NCI-H748 (cell line): ENCODE measurements at regions not wholly inside any gene's neighbourhood (a gene's known extent, or its start where the extent isn't known, plus 50 kb on each side); places are given as distances from the start of the nearest gene placed in this dataset.
"Not testable (repeated sequence)": the region's sequence is repeated elsewhere in the genome, so short reads cannot be mapped to it uniquely, and the experiment has no call there.

ENCODE experiments used
- DNase-seq: peaks from one replicate; lab custom pipeline; 2025; ENCODE audit not compliant: unreplicated experiment; lab: John Stamatoyannopoulos, UW

DNA sequence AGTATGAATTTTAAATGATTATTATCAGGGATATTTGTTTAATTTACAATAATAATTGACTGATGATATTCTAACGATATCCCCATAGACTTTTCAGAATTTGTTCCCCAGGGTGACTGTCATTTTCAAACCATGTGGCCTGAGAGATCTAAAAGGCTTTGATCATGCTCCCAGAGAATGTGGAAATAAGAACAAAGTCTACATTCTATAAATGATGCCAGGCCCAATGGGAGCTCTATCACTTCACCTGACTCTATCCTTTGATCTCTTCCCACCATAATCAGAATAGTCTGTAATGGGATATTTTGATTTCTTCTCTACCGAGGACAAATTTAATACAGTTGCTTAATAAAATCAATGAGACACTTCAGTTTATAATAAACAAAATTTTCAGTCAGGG, 483.4 kb upstream of the IRAK1BP1 start:
- DNase-seq = no peak

DNA sequence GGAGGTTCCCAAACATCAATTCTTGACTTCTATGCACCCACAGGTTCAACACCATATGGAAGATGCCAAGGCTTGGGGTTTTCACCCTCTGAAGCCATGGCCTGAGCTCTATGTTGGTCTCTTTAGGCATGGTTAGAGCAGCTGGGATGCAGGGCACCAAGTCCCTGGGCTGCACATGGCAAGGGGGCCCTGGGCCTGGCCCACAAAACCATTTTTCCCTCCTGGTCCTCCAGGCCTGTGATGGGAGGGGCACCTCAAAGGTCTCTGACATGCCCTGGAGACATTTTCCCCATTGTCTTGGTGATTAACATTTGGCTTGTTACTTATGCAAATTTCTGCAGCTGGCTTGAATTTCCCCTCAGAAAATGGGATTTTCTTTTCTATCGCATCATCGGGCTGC, 480.5 kb upstream of the IRAK1BP1 start:
- DNase-seq = not testable (repeated sequence)

DNA sequence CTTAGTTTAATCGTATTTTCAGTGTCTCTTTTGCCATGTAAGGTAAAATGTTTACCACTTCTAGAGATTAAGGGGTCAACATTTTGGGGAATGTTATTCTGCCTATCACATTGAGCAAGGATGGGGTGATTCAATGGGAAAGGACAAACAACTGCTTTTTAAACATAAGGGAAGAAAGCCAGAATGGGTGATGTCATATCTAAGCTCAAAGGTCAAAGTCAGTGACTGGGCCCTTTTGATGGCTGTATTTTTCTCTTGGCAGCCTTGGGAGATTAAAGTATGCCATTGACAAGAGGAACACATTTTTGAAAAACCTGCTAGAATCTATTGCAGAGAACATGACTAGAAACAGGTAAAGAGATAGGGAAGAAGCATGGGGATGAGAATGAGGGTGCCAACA, 477.3 kb upstream of the IRAK1BP1 start:
- DNase-seq = no peak

DNA sequence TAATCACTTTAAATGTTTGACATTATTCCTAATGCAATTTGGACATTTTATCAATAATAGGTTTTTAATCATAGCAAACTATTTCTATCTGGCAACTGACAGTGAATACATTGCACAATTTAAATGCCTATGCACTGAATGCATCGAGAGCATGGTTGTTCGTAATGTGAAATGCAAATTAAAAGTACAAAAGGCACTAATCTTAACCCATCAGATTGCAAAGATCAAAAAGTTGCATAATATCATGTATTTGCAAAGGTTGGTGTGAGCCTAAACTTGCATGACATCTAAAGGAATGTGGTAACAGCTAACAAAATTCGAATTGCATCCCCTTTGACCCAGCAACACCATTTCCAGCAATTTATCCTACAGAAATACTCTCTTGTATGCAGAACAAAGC, 469.9 kb upstream of the IRAK1BP1 start:
- no peak for DNase-seq

DNA sequence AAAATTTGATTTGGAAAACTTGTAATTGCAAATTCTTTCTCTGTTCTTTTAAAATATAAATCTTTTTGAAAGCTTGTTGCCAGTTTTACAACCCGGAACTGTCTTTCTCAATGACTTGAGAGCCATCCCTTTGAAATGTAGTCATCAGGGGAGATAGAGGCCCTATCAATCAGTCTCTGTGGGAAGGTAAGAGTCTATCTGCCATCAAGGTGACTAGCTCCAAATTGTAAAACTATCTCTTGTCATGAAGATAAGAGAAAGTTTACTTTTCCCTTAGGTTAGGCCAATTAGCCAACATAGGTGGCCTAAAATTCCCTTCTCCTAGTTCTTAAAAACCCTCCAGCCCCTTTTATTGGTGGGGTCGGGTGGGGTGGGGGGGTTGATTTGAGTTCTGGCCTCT, 469.1 kb upstream of the IRAK1BP1 start:
- DNase-seq = no peak

DNA sequence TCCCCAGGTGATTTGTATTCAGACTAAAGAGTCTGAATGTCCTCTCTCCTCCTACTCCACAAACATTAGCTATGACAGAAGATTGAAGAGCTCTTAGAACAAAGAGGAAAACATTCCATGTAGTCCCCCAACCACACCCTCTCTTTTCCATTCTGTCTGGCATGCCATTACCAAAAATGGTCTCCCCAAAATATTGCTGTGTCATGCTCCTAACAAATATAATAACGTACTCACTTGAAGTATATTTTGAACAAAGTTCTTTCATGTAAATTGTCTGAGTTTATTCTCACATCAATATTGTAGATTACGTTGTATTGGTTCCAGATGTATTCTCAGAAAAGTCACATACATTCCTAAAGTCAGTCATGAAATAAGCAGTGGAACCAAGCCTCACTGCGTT, 467.3 kb upstream of the IRAK1BP1 start:
- no peak for DNase-seq

DNA sequence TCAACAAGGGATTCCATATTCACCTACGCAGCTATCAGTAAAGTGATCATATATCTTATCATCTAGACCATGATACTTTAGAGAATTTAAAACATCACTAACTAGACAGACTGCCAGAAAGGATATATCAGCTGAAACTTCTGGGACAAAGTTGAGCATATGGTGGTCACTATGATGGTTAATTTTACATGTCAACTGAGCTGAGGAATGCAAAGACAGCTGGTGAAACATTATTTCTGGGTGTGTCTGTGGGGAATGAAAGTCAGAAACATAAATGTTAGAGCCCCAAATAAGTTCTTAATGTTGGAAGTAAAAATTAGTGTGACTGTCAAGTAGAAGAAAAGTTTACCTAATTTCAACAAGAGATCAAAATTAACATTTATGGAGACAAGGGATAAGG, 440.0 kb upstream of the IRAK1BP1 start:
- no peak for DNase-seq

DNA sequence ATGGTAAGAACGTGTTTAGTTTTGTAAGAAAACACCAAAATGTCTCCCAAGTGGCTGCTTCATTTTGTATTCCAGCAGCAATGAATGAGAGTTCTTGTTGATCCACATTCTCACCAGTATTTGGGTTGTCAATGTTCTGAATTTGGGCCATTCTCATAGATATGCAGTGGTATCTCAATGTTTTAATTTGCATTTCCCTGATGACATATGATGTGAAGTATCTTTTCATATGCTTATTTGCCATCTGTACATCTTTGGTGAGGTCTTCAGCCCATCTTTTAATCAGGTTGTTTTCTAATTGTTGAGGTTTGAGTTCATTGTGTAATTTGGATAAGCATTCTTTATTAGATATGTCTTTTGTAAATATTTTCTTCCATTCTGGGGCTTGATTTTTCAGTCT, 436.8 kb upstream of the IRAK1BP1 start:
- no peak for DNase-seq

DNA sequence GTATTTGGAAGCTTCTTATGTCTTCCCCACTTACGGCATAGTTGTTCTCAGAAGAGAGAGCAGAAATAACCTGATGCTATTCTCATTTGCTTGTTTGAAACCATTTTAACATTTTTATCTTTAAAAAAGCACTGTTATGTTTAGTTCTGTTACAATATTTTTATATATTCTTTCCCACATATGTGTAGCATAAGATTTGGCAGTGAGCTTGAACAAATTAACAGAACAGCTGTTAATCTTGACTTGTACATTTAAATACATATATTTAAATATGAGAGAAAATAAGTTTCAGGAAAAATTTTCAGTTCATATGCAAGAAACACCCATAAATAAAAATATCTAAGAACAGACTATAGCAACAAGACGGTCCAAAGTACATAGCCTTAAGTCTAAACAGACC, 431.7 kb upstream of the IRAK1BP1 start:
- no peak for DNase-seq

DNA sequence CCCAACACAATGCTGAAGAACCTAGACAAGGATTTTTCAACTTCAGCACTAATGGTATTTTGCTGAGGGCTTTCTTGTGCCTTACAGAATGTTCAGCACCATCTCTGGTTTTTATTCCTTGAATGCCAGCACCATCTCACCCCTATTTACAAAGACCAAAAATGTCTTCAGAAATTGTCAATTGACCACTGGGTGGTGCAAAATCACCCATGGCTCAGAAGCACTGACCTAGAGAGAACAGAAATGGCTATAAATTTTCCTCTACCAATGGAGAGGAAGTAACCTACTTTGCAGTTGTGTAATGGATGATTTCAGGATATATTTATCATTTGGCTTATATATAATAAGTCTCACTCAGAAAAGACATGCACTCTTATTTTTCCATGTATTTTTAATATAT, 431.0 kb upstream of the IRAK1BP1 start:
- peak; percentile 48 for DNase-seq

DNA sequence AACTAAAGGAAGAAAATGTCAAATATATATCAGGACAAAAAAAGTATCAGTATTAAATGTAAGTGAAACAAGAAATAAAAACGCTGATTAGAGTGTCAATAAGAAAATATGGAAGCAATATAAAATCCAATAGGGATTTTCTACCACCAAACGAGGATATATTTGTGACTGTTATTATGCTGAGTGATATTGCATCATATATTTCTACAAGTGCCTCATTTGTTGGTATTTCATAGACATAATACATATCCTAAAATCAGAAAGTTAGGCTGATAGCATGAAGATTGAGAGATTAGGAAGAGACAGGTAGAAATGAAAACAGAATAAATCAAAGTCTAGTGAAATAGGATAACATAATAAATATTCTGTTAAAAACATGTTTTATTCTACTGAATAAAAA, 429.2 kb upstream of the IRAK1BP1 start:
- DNase-seq = no peak

DNA sequence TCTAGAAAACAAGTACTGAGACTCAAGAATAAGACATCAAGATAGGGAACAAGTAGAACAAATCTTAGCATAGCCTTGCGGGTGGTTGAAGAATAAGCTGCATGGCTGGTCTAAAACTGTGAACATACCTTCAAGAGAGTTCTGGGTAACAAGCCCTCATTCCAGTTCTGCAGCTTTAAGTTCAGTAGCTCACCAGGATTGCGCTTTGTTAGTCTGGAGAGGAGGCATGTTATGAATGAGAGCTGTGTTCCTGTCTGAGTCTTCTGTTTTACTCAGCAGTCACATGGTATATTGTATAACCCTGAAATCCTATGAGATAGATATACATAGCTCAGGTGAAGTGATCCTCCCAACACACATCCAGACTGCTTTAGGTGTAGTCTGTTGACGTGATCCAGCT, 406.6 kb upstream of the IRAK1BP1 start:
- peak; percentile 6 for DNase-seq

DNA sequence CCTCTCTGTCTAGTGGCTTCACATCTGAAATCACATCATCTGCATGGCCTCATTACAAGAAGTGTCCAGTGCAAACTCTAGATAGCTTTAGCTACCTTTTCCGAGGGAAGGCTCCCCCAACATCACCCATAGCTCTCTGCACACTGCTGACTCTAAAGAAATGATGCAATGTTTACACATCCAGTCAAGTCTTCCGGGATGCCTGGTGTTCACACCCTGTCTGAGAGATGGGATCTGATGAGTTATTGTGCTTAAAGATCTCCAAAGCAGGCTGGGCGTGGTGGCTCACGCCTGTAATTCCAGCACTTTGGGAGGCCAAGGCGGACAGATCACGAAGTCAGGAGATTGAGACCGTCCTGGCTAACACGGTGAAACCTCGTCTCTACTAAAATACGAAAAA, 404.6 kb upstream of the IRAK1BP1 start:
- no peak for DNase-seq

DNA sequence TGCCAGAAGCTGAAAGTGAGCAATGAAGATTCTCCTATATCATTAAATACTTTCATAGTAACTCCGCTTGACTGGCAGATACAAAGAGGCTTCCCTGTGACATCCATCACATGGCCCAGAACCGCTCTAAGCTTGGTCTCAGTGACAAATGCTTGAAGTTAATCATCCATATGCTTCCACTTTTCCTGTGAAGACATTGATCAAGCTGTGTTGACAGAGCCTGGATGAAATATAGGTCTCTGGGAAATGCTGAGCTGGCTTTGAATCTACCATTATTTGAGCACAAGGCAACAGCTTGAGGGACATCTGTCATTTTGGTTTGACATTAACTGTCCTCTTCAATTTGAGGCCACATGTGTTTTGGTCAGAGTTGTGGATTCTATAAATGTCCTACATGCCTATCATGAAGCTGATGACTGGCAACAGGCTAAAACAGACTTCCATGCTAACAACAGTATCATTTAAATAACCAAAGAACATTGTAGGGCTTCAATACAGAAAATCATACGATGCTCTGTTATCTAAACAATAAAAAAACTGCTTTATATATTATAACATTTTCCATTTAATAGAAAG, 402.2 kb upstream of the IRAK1BP1 start:
- no peak for DNase-seq

DNA sequence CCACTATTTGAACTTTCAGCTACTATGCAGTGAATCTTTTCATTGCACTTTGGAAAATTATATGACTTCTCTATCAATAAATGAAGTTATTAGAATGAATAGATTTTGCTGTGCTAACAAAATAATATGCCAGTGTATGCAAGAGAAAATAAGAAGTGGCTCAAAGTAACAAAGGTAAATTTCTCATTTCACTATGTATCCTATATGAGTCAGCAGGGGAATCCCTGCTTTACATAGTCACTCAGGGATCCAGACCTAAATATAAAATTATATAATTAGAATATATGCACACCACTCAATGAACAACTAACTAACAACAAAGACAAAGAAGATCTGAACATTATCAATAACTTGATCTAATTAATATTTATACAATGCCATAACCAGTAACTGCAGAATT, 390.8 kb upstream of the IRAK1BP1 start:
- no peak for DNase-seq

DNA sequence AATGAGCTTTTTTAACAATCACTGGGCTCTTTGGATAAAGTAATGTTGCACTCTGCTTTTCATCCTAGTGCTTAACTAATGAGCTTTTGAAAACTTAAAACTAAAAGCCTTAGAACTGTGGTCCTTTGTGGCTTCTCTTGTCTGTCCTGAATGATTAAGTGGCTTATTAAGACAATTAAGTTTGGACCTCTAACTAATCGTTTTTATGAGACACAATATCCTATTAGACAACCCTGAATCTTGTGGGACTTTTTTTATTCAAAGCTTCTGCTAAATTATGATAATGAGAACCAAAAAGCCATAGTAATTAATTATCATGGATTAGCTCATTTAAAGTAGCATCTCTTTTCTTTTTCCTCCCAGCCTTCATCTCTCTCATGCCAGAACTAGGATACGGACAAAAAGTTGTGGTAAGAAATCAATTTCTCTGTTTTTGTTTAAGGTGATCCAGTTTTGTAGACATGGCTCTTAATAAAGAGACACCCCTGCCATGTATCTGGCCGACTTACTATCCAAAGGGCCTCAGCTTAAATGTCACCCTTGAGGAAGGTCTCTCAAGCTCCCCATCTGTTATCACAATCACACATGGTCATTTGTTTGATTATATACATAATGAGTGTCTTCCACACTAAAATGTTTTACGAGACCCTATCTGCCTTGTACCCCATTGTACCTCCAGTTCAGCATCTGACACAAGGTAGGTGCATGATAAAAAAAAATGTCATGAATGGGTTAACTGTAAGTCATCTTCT, 384.4 kb upstream of the IRAK1BP1 start:
- DNase-seq = no peak

DNA sequence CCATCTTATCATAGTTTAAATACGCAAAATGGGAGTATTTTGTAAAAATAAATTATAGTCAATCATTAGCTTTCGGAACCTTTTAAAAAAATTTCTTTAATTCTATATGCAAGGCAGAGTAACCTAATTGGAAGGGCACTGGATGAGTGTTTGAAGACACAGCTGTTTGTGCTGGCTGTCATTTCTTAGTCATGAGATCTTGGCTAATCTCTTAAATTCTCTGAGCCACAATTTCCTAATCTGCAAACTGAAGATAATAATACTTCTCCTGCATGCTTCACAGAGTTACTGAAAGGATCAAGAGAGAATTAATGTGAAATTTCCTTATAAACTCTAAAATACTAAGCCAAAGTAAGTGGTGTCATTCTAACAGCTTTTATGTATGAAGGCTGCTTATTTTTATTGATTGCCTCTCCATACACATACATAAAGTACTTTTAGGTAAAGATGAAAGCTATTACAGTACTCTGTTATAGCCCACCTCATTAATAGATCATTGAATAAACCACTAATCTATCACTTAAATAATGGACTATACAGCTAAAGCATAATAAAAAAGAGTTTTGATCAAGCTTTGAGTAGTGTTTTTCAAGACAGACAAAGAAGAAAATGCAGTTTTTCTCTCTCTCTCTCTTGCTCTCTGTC, 383.7 kb upstream of the IRAK1BP1 start:
- DNase-seq = no peak

DNA sequence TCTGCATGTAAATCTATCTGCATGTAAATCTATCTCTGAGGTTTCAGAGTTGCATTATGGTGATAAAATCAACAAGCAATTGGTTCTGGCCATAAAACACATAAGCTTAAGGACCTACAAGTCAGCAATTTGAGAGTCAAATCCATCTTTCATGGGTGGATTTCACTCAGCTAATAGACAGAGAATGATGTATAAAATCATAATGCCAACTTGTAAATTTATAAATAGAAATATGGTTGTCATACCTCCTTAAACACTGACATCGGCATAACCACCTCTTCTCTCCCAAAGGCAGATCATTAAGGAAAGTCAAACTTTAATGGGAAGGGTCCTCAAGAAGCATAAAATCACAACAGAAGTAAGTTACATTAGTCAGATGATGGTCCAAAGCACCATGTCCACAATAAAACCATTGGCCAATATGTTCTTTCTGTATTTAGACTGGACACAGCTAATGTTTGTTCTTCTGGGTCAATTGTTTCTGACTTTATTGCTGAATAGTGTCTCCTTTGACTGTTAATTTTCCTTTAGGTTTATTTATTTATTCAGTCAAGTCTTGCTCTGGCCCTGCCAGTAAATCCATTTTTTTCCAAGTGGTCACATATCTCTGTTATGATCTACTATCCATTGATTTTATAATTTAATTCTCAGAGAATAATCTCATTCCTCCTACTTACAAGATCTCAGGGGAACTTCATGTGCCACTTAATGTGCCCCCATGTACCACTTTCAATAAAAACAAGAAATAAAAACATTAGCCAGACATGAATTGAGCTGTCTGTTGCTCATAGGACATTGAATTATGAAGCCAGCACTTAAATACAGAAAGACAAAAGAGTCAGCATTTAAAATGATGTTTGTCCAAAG, 382.9 kb upstream of the IRAK1BP1 start:
- DNase-seq = peak; percentile 23

DNA sequence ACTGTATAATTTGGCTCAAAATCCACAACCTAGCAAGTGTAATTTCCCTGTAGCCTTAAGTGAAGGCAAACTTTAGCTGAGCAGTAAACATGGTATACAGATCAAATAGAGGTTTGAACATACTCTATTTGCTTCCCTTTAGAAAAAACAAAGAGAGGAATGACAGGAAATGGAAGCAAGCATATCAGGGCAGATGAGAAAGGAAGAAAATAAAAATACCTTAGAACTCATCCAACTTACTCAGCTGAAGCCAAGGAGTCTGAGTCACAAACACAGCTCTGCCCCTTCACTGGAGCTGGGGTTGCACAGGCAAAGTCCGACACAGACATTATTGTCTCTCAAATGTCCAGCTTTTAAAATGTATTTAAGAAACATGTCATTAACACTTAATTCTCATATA, 379.9 kb upstream of the IRAK1BP1 start:
- DNase-seq = no peak

DNA sequence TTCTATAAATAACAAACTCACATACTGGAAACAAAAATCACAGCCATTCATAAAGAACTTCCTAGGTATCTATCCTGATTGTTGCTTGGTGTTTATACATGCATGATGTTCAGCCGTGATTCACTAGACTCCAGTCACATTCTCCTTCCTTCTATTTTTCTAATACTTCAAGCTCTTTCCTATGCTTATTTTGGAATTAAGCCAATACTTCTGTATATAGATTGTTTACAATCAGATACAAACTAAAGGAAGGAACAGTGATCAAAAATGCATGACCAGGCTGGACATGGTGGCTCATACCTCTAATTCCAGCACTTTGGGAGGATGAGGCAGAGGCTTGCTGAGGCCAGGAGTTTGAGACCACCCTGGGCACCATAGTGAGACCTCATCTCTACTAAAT, 377.5 kb upstream of the IRAK1BP1 start:
- DNase-seq = peak; percentile 15

DNA sequence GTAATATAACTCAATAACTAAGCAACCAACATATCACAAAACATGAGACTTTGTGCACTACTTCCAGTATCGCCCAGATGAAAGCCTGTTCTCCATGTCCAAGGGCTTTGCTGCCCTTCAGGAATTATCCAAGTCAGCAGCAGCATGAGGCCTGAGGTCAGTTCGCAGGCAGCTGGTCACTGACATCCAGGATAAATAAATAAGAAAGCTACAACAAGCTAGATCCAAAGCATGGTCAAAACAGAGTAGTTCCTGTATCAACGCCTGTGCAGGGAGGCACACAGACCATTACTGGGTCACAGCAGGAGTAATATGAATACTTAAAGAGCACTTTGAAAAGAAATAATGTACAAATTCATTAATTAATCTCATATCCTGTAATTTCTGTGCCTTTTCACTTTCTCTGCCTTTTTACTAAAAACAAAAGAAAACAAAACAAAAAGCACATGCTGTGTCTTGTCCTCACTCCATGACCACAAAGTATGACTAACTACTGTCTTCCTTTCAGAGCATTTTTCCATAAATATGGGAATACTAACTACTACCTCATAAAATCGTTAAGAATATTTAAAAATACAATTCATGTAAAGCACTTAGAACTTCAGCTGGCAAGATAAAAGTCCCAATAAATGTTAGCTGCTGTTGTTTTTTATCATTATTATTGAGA, 374.9 kb upstream of the IRAK1BP1 start:
- DNase-seq = no peak
